Fibroblast of upper back skin (primary cell): ENCODE measurements at regions not wholly inside any gene's neighbourhood (a gene's known extent, or its start where the extent isn't known, plus 50 kb on each side); places are given as distances from the start of the nearest gene placed in this dataset.
A peak's percentile ranks its signal among the peaks of the same experiment; 100 is the strongest.

Experiments
- DNase-seq: peaks from one replicate; pipeline ENCODE4 v3.0.0-alpha.2; 2013

DNA sequence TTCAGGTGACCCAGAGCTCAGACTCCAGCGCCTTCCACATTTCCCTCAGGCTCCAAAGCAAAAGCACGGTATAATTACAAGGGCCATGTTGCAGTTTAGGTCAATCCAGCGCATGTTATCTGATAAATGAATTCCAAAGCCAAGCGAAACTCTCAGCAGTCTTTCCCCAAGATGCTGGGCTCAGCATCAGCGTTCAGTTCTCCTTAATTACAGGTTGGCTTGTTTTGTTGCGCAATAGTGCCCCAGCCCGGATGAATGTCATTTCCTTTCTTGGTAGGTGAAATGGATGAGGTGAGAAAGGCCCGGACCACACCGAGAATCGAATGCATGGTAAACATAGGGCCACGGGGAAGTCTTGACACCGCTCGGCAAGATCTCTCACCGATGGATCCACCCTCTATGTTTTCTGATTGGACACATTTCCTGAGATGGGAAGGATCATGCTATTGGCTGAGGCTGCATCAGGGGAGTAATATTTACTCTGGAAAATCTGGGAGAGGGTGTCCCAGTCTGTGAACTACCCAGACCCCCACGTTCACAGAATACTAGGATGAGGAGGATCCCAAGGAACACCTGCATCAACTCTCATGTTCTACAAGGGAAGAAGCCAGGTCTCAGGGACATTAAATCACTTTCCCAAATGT is 221.2 kb upstream of the ANKRD55 start:
- no peak for DNase-seq

DNA sequence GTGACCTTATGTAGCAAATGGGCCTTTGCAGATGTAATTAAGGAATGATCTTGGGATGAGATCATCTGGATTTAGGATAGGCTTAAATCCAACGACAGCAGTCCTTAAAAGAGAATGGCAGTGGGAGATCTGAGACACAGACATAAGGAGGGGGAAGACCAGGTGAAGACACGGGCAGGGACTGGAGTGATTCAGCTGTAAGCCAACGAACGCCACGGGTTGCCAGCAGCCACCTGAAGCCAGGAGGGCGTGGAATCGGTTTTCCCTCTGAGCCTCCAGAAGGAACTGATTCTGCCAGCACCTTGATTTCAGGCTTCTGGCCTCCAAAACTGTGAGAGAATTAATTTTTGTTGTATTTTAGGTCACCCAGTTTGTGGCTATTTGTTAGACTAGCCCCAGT is 218.6 kb upstream of the ANKRD55 start:
- DNase-seq, result no peak

DNA sequence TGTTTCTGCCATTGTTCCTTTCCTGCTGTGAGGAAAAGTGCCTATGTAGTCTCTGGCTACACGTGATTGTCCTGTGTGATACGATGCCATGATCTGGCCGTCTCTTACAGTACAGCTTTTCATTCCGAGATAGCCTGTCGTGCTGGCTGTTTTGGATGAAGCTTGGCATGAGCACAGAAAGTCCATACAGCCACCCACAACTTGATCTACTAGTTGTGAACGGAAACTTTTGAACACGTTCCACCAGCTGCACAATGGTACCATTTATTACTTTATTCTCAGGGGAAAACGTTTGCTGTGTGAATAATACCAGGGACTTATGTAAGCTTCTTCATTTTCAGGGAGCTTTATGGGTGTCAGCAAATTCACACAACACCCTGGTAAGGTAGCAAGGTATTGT is 217.6 kb upstream of the ANKRD55 start:
- no peak for DNase-seq

DNA sequence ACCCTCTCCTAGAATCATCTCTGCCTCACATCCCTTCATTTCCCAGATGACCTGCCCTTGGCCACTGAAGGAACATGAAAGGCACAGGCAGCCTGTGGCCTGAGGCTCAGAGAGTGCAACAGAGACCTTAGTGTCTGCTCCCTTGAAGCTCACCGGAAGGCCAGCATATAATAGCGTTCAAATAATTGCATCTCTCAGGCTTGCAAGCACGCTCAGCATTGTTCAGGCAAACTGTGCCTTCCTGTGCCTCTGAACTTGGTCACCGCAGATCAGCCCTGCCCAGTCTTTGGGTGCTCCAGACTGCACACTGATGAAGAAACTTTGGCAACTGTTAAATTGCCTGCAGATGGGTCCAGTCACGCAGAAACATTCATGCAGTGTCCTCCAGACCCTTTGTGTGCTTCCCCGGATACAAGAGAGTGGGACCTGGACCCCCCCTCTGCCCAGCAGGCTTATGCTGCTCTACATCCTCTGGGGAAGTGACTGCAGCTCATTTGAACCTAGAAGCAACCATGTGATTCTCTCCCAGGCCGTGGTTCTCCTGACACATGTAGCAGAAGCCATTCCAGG is 216.0 kb upstream of the ANKRD55 start:
- no peak for DNase-seq

DNA sequence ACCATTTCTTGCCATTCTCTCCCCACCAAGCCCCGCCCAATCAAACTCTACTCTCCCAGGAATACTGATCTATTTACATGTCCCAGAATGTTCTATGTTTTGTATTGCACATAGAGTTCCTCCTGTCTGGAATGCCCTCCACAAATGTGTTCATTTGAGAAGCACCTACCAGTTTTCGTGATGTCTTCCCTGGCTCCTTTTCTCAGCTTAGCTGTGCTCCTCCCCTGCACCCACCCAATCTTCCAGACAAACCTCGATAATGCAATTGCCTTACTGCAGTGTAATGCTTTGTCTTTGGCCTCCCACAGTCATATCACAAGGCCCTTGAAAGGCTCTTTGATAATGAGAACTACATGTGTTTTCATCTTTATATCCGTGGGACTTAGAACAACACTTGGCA is 214.5 kb upstream of the ANKRD55 start:
- no peak for DNase-seq

DNA sequence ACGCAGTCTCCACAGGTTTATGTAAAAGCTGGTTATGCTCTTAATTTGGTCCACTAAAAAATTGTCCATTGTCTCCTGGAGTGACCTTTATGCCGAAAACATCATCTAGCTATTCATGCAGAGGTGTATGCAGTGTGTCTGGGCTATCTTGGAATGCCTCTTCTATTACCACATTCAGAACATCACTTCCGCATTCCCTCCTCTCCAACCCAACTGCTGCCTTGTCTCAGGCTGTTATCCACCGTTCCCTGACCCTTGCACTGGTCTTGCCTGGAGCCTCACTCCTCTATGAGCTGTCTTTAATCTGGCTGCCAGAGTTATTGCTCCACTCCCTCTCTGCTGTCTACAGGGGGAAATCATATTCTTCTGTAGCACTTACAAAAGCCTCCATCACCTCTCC is 214.1 kb upstream of the ANKRD55 start:
- DNase-seq, result no peak

DNA sequence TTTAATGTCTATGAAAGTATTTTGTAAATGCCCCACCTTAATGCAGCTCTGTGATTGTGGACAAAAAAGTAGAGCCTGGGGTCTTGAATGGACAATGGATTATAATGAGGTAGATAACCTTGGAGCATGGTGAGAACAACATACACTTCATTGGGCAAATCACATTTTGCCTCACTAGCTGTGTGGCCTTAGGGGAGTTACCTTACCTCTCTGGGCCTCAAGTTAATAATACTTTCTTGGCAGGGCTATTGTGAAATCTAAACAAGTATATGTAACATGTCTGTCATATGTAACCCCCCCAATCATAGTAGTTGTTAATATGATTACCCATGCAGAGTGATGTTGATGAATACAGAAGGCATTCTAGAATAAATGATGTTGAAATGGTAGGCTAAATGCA is 213.6 kb upstream of the ANKRD55 start:
- DNase-seq, result no peak

DNA sequence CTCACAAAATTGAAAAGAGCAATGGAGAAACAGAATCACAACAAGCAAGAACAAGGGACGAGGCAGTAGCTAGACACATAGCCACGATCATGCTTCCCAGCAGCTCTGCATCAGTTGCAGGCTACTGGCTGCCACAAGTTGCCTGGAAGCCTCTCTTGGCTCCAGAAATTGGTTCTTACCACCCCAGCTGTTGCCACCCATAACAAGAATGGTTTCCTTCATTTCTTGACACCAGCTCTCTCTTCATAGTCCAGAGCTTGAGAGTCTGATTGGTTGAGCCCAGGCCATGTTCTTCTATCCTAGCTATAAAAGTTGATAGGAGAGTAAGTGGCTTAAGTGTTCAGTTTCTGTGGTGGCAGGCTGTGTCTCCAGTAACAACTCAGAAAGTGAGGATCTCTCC is 210.7 kb upstream of the ANKRD55 start:
- DNase-seq, result no peak

DNA sequence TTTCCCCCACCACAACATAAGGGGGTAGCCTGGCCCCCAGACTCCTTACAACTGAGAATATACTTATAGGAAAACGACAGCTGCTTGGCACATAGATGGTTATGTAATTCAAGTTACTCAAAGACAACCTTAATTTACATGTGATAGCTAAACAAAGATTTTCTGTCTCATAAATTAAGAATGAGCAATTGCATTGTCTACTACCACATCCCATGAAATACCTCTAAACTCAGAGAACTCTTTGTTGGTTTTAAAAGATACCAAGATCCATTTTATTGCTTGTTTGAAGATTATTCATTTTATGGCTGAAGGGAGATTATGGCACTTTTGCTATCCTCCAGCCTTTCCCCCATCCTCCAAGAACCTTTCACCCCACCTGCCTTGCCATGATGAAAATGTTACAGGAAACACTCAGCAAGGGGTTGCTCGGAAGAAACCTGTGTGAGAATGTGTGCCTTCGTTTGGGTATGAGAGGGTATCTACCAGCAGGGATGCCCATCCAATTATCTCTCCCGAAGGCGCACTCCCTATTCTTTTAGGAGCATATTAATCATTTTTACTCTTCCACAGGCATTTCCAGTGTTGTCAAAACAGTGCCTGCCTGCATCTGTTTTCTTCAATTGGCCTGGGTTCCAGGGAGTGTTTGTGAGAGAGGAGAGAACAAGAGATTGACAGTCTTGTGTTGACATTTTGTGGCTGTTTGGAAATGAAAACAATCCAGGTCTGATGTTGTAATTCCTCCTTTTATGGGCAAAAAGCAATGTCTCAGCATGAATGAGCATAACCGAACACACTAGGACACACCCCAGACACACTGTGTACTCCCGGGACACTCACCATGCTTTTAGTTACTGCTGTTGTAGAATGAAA is 208.0 kb upstream of the ANKRD55 start:
- peak; percentile 54 for DNase-seq

DNA sequence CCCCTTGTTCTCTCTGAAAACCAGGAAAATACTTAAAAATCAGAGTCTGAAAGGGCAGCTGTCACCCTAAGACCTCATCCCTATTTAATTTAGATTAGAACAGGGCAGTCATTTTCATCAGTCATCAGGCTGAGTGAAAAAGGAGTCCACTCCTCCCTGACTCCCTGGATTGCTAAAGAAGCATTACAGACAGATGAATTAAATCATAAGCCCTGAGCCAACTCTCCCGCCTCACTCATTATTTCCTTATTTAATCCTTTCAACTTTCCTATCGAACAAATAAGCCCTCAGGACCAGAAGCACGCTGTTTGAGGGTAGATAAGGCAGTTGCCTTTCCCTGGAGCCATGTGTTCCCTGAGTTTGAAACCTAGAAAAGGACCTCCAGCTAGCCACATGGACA is 201.9 kb upstream of the ANKRD55 start:
- no peak for DNase-seq

DNA sequence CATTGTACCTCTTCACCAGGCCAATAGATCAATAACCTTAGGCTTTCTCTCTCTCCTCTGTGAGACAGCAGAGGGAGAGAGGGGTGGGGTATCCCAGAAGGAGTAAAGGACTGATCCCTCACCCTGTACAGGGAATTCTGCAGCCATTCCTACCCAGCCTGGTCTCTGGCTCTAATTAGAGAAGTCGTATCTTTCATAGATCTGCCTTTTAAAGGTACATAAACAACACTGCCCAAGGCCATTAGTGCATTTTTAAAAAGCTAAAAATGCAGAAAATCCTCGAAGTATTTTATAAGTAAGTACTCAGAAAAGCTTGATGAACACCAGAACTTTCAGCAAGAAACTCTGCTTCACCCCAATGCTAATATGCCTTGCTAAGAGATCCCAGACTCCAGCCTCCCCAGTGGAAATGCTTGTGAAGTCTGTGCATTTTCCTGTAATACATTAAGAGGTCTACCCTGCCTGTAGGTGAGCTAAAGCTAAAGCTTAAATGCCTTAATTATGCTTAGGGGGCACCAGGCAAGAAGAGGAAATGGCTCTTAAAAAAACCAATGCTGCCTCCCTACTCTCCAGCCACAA is 200.0 kb upstream of the ANKRD55 start:
- DNase-seq, result no peak

DNA sequence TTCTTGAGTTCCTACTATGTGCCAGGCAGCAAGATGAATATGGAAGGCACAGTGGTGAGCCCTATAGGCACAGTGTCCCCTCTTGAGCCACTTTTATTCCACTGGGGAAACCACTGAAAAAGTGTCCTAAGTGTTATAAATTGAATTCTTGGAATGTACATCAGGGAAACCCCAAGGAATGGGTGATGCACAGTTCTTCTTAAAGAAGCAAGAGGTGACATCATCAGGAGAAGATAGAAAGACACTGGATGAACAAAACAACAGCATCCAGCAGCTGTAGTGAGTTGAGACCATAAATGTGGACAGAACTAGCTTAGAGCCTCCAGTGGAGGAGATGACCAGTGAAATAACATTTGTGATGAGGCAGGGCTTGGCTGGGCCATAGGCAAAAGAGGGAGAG is 199.2 kb upstream of the ANKRD55 start:
- DNase-seq, result no peak

DNA sequence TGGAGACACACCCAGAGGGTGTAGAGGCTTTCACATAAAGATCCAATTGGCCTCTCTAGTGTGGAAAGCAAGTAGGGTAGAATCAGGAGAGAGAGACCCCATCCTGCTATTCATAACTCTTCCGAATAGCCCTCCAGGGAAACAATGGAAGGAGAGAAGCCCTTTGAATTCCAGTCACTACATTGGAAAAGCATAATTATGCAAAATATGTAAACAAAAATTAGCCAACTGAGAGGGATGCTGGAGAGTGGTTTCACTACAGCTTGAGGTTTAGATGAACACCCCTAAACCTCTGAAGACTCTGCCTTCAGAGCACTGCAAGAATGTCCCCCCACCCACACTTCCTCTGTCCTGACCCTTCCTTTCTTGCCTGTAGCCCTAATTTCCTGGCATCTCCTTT is 197.3 kb upstream of the ANKRD55 start:
- no peak for DNase-seq

DNA sequence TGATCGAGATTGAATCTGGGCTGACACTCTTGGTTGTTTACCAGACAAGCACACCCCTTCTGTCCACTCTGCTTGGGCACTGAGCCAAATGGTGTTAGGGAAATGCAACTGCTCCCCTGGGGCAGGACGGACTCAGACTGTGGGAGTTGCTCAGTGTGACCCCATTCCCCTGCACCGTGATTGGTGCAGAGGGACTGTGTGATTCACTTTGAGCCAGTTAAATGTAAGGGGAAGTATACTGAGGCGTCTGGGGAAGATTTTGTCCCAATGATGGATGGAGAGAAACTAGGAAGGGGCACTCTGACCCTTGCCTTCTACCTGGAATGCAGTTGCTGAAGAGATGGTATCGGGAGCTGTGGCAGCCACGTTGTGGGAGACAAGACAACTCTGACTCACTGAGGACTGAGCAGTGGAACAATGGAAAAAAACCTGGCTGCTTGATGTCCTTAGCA is 196.0 kb upstream of the ANKRD55 start:
- DNase-seq, result no peak

DNA sequence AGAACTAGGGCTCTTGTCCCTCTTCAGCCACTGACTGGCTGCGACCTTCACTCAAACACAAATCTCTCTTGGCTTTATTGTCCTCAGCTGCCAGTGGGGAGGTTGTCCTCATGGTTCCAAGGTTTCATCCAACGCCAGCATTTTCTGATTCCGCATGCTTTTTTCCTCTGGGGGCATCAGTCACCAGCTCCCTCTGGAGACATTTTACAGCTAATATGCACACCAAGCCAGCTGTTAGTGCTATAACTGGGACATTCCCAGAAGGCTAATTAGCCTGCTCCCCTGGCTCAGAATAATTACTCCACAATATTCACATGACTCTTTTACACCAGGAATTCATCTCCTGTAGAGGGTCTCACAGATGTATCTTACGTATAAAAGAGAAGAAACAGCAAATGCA is 193.6 kb upstream of the ANKRD55 start:
- DNase-seq, result no peak

DNA sequence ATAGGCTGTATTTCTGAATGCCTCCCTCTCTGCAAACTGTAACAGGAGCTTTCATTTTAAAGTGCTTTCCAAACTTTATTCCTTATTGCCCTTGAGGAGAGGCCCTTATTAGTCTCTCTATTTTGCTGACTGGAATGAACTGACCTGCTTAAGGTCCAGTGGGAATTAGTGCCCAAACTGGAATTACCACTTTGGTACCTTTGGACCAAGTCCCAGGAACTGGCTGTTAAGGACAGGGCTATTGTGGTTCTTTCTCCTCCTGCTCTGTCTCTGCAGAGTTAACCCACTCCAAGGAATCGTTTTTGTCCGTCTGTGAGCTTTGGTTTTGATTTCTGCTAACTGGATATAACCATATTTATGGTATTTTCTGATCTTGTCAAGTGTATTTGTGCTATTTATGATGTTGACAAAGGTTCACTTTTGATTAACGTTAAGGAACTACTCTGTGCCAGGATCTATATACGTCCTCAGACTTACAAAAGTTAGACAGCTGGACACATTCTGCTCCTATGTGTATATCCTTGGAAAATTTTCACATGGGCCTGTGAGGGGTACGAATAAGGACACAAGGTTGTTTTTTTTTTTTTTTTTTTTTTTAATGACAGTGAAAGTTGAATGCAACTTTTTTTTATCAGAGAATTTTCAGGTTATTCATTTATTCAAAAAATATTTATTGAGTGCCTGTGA is 189.1 kb upstream of the ANKRD55 start:
- no peak for DNase-seq

DNA sequence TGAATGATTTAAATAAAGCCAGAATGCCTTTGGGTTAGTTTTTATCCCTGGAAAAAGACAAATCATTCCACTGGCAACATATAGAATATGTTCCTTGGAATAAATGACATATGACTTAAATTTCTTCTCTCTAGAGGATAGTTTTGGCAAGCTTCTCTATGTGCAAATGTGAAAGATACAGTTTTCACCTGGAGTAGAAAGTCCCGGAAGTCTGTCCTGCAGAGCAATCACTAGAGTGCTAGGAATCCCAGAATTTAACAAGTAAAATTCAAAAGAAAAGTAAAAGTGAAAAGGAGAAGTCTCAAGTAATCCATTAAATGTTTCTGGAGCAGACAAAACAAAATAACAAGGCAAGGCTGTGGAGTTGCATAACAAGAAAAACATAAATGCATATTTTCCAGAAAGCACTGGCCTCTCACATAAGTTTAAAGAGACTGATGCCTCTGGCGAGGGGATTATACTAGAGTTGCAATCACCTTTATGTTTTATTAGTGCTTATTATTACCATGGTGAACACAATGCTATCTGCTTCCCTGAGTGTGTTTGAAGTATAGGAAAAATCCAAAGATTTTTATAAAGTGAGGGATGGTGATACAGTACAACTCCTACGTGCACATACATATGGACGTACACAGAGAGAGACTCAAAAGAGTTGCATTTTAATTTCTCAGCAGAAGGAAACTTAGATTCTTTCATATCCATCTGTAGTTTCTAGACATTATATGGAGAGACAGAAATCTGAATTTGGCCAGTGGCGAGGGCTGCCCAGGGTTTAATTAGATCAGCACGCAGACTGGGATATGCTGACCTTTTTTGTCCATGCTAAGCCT is 188.3 kb upstream of the ANKRD55 start:
- DNase-seq, result no peak

DNA sequence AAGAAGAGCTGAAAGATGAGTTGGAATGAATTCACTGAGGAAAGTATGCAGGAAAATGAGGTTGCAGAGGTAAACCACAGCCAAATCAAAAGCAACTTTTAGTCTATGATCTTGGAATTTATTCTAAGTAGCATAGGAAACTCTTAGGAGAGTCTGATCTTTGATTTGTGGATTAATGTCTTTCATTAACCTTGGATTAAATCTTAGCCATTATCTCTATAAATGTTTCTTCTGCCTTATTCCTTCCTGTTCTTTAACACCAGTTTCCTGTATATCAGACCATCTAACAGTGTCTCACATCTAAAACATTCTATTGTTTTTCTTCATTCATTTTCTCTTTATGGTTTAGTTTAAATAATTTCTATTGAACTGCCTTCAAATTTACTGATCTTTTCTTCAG is 187.2 kb upstream of the ANKRD55 start:
- no peak for DNase-seq

DNA sequence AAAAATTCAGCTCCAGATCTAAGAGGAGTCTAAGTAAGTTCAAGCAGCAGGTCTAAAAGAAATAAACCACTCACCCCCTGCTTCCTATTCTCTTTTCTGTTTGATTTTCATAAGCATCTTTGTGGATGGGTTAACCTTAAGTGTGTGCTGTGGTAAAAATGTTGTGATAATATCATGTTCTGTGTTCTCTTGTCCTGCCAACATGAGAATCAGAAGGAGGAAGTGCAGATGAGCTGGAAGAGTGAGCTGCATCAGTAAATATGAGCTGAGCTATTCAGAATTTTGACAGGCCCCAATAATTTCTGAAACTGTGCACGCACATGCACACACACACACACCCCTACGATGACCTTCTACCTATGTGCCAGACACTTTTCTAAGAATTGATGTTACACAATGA is 186.5 kb upstream of the ANKRD55 start:
- DNase-seq, result no peak

DNA sequence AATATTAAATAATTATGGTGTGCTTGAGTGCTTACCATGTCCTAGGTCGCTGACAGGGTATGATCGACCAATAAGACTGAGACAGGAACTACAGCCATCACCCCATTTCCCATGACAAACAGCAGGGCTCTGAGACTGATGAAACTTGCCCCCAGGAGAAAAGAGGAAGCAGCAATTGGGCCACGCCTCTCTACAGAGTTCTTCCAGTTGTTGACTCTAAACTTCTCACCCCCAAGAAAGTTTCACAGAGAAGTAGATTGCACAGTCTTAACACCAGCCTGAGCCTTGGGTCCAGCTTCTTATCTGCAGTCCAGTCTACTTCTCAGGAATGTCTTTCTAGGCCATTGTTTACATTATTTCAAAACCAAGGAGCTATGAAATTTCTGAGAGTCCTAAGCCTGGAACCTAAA is 182.2 kb upstream of the ANKRD55 start:
- peak; percentile 79 for DNase-seq

DNA sequence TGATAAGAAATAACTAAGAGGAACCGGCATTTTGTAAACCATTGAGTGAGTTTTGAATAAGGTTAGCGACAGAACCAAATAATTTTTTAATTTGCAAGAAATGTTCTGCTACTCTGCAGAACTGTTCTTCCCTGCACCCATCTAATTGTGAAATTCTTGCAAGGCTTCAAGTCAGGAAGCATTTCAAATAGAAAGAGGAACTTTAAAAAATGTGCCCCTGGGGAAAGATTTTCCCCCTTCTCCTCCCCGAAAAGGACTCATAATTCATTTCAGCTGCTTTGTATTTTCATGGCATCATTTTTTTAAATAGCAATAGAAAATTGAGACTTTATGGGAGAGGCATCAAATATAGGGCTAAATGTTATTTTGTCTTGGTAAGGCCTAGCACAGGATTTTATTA is 180.9 kb upstream of the ANKRD55 start:
- DNase-seq, result peak; percentile 79

DNA sequence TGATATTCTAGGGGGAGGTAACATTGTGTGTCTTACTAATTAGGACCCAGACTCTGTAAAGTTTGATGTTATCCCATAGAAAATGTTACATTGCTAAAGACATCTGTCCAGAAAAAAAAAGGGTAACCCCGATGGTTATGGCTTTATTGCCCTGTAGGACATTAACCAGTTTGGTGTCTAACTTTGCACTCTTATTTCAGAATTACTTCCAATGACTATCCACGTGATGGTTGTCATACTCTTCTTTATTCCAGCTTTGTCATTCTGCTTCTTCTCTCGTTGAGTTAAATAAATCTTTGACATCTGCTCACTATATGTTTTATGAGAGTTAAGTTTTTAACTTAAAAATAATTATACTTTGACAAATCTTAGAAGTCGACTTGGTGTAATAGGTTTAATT is 180.4 kb upstream of the ANKRD55 start:
- DNase-seq, result no peak
